NOMO-1 treated with DMSO at 0.1 percent for 48 hours (cell line): ENCODE measurements at regions not wholly inside any gene's neighbourhood (a gene's known extent, or its start where the extent isn't known, plus 50 kb on each side); places are given as distances from the start of the nearest gene placed in this dataset.
"Not testable (repeated sequence)": the region's sequence is repeated elsewhere in the genome, so short reads cannot be mapped to it uniquely, and the experiment has no call there.

Source experiments
- DNase-seq: peaks from one replicate; lab custom pipeline; 2025; ENCODE audit not compliant: unreplicated experiment; lab: John Stamatoyannopoulos, UW

DNA sequence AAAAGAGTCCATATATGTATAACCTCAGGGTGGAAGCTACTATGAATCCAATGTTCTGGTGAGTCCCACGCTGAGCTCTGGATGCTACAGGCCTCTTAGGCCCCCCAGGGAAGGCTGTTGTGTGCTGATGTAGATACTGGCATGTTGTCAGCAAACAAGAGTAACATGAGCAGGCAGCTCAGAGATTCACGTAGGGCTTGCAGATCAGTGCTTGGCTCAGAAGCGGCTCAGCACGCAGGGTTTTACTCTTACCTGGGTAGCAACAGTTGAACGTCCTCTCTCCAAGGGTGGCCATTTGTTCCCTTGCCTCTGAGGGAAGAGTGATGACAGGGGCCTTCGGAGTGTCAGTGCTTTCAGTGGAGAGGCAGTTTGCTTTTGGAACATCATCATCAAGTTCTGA is 93.4 kb downstream of the ZFP64 start:
- no peak for DNase-seq

DNA sequence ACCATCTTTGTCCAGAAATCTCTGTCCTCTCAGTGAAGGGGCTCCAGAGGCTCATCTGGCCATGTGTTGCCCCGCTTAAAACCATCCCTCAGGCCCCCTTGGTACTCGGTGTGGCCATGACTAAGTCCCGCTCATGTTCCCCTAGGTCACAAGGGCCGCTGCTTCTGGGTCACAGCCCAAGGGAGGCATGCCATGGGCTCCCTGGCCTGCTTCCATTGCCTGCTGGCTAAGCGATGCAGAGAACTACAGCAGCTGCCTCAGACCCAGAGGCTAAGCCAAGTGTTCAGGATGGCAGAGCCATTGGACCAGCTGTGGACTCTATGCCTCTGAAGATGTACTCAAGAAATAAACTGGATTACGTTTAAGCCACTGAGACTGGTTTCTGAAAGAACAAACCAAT is 95.5 kb downstream of the ZFP64 start:
- DNase-seq: no peak

DNA sequence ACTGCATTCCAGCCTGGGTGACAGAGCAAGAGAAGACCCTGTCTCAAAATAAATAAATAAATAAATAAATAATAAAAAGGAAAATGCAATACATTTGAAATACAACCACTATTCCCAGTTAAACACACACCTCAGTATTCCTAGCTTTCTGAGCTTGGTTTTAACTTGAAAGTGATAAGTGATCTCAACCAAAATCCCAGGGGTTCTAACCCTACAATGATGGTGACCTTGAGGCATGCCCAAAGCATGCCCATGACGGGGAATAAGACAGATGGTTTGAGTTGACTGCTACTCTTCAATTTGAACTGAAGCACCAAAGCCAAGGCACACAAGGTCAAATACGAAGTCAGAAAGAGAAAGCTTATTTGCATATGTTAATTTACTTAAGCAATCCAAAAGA is 96.9 kb downstream of the ZFP64 start:
- DNase-seq: no peak

DNA sequence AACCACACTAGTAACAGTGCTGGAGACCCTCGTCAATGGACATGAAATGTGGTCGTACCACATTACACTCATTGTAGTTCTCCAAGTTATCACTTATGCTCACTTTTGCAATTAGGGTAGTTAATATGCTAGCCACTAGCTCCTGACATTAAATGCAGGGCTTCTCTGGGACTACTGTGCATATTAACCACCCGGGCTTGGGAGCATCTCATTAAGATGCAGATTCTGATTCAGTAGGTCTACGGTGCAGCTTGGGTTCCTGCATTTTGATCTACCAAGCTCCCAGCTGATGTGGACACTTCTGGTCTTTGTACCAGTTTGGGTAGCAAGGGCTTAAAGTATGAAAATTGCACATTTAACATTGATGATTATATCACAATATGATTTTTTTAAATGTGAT is 98.0 kb downstream of the ZFP64 start:
- no peak for DNase-seq

DNA sequence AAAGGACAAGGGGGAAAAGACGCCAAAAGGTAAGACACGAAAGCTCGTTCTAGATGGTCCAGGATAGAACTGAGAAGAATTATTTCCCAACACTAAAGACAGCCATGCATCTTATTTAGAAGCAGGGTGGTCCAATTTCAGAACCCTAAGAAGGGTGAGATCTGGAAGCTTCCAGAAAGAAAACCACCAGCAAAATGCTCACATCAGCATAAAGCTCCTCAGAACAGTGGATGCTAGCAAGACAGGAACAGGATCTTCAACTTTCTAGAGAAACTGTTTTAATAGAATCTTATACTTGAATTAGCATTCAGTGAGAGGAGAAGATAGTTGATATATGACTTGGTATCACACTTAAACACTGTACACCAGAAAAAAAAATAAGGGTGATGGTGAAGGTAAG is 101.5 kb downstream of the ZFP64 start:
- no peak for DNase-seq

DNA sequence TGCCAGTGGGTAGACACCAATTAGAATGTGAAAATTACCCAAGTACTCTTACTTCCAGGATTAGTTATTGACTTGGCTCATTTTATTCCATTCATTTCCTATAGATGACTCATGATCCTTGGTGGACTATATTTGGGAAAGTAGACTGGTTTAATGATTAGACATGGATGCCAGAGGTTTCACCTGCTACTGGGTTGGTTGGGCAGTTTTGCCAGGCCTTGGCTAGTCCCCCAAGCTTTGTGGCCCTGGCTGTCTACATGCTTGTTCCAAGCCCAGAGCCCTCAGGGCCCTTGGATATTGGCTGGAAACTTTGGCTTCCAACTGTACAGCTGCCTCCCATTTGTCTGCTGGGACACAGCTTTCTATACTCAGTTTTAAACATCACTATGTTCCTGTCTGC is 104.1 kb downstream of the ZFP64 start:
- DNase-seq: no peak

DNA sequence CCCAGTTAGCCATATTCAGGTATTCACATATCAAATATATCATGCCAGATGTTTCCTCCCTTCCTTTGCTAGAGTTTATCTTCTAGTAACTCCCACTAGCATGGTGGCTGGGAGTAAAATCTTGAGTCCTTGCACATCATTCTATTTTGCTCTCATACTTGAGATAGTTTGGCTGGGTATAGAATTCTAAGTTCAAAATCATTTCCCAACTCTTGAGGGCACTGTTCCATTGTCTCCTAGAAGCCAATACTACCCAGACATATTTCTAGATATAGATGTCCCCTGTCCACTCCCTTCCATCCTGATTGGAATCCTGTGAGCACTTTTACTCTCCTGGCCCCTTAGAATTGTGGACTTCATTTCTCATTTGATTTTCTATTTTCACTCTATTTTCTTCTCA is 104.7 kb downstream of the ZFP64 start:
- no peak for DNase-seq

DNA sequence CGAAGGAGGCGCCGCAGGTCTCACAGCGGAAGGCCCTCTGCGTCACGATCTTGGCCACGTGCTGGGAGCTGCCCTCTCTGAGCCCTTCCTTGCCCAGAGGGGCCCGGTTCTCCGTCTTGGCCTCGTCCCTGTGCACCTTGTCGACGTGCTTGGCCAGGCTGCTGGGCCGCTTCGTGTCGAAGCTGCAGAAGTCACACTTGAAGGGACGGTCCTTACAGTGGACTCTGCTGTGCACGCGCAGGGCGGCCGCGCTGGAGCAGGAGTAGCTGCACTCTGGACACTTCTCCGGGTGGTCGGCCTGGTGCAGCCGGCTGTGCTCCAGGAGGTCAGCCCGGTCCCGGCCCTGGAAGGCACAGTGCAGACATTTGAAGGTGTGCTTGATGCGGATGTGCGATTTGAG is 106.9 kb downstream of the ZFP64 start:
- no peak for DNase-seq

DNA sequence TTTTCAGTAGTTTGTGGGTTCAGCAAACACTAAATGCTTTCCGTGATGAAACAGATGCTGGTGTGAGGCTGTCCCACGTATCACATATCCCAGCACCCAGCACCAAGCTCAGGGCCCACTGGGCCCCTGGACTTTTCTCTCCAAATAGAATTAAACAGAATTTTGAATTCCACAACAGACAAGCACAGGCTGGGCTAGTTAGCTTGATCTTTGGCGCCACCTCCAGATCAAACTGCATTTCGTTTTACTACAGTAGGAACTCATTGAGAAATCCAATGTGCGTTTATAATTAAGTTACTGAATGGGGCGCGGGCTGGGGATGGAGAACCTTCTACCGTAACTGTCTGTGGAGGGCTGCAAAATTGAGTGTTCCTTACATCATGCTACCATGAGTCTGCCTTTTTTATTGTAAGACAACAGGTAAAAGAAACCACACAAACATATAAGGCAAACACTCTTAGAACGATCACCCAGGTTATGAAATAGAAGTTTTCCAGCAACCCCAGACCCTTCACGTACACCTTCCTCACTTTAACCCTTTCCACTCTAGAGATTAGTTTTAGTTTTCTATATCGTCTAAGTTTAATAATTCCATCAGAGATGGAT is 107.8 kb downstream of the ZFP64 start:
- DNase-seq: peak; percentile 38

DNA sequence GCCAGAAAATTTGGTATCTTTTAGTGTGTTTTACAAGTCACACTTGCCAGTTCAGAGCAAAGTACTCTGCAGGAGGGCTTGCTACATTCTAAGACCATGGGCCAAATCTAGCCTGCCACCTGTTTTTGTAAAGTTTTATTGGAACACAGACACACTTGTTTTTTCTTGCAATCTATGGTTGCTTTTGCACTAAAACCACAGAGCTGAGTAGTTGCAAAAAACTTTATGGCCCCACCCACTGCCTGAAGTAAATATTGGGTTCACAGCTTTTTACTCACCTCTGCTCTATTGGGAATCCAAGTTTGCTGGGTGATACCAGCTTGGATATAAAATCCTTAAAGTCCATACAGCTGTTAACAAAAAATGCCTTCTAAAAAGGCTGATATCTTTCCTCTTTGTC is 109.0 kb downstream of the ZFP64 start:
- no peak for DNase-seq

DNA sequence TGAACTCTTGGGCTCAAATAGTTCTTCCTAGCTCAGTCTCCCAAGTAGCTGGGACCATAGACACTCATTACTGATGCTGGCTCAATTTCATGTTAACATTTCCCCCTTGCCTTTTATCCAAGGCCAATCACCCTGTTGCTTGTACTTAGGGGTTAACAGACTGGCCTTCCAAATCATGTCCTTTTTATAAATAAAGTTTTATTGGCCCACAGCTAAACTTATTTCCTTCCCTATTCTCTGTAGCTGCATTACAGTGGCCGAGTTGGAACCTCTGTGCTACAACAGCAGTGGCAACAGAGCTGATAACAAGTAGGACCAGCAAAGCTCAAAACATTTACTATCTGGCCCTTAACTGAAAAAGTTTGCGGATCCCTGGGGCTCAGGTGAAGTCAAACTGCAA is 109.8 kb downstream of the ZFP64 start:
- DNase-seq: no peak

DNA sequence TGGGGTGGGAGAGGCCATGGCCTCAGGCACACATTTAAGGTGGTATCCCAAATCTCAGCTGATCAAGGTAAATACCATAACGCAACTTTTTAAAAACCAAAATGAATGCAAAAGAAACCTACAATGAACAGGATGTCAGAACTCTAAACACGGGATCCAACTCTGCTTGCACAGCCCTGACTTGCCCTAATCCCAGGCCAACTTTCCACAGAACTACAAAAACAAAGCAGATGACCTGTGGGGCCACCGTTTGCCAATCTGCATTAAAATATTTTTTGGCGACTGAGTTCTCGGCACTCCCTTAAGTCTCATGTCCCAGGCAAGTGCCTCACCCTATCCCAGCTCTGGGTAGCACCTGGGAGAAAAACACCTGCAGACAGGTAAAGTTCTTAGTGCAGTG is 110.5 kb downstream of the ZFP64 start:
- no peak for DNase-seq

DNA sequence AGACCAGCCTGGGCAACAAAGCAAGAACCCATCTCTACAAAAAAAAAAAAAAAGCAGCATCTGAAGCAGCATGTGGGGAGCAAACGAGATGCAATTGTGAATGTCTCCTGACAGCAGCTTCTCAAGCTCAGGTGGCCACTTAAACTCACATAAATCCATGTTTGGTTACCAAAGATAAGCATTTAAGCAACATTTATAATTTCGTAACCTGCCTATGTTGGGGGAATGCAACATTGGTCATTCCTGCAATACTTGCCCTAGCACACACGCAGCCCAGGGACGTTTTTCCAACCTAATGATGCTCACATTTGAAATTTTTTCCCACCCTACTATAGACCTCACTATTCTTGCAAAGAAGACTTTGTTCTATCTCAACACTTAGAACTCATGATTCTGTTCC is 113.3 kb downstream of the ZFP64 start:
- DNase-seq: no peak

DNA sequence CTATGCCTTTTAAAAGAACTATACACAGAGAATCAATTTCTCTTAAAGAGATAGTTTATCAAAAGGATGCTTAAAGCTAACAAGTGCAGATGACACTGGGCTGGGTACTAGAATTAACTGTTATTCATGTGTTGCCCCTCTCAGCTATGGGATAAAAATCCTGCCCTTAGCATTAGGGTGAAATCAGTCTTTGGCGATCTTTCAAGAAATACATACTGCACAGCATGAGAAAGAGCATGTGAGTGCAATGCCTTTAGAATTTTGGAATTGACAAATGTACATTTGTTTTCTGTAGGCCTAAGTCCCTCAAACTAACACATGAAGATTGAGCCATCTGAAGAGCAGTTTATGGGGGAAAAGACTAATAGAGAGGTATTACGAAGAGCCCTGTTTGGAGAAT is 115.4 kb downstream of the ZFP64 start:
- no peak for DNase-seq

DNA sequence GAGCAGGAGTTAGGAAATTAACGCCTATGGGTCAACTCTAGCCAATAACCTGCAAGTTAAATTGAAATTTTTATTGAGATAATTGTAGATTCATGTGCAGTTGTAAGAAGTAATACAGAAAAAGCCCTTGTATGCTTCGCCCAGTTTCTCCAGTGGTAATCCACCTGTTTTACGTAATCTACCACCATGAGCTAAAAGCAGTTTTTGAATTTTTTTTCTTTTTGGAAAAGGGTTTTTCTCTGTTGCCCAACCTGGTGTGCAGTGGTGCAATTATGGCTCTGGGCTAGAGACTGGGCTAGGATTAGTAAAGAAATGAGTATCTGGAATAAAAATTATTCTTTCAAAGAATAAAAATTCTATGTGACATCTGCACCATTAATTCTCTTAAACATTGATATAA is 116.2 kb downstream of the ZFP64 start:
- DNase-seq: no peak

DNA sequence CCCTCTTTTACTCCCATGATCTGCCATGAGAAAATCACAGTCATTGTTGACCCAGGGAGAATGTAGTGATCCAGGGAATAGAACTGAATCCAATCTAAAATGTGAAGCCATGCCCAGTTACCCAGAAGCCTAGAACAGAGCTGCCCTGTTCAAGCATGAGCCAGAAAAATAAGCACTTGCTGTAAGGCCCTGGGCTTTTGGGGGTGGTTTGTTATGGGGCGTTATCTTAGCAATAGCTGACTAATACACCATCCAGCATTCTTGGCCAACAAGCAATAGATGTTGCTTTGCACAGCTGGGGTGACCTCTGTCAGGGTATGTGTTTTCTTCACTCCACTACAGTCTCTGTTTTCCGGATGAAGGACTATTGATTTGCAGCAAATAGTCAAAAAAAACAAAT is 120.4 kb downstream of the ZFP64 start:
- DNase-seq: no peak

DNA sequence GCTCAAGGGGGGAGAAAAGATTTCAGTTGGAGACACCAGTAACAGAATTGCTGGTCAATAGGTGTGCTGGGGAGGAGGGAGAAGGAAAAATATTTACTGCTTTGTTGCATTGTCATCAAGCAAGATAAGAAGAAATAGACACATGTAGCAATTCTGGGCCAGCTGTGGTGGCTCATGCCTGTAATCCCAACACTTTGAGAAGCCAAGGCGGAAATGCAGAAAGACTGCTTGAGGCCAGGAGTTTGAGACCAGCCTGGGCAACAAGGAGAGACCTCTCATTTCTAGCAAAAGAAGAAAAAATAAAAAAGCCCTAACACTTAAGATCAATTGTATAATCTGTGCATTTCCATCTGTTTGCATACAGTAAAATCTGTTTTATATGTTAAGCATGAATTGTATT is 126.6 kb downstream of the ZFP64 start:
- DNase-seq: no peak

DNA sequence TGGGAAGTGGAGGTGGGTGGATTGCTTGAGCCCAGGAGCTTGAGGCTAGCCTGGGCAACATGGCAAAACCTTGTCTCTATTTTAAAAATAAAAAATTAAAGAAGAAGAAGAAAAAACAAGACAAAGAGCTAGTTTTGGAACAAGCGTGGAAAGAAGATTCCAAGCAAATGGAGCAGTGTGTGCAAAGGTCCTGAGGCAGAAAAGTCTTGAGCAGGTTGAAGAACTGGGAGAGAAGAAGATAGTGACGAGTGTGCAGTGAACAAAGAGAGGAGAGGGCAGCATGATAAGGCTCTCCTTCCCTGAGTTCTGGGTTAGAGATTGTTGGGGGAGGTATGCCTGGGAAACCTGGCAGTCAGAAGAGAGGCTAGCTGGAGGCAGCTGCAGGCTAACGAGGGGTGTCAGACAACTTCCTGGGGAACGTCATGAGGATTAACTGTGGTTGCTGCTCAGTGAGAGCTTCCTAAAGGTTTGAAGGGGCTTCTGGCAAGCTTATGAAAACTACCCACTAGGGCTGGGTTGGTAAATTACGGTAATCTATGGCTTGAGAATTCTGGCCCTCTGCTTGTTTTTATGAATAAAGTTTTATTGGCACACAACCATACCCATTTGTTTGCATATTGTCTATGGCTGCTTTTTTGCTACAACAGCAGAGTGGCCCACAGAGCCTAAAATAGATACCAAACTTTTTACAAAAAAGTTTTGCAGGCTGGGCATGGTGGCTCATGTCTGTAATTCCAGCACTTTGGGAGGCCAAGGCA is 128.9 kb downstream of the ZFP64 start:
- no peak for DNase-seq

DNA sequence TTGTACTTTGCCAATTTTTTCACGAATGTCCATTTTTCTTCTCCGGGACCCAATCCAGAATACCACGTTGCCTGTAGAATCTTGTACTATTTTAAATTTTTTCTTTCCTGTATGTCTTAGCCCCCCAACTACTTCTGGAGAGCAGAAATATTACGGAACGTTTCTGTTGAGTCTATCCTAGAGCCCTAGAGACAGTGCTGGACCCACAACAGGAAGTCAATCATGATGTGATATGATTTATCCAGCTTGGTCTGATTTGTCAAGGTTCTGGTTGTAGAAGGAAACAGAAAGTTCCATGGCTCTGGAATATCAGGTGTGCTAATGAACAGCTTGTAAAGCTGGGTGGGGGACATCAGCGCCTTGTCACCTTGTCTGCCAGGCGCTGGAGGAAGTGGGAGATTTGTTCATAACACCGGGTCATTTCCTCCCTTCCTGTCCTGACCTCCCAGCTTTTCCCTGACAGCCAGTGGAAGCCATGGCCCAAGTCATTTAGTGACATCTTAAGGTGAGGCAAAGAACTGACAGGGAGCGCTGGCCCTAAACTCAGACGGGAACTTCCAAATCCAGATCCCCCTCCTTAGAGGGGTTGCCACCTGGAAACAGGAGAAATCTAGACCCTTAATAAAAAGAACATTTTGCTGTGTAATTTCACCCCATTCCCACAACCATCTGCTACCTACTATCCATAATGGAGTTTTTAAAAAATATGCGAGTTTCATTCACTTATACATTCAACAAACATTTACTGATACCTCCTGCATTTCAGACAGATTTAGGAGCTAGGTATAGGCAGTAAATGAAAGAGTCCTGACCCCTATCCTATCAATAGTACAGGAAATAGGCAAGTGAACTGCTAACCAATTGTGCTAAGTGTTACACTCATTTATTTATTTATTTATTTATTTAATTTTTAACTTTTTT is 130.5 kb downstream of the ZFP64 start:
- DNase-seq: no peak

DNA sequence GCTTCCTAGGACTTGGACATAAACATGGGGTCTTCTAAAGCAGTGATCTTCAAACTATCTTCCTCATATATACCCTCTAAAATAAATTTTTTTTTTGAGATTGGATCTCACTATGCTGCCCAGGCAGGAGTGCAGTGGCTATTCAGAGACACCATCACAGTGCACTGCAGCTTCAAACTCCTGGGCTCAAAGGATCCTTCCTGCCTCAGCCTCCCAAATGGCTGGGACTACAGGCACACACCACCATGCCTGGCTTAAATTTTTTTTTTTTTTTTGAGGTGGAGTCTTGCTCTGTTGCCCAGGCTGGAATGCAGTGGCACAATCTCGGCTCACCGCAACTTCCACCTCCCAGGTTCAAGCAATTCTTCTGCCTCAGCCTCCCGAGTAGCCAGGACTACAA is 134.4 kb downstream of the ZFP64 start:
- DNase-seq: not testable (repeated sequence)

DNA sequence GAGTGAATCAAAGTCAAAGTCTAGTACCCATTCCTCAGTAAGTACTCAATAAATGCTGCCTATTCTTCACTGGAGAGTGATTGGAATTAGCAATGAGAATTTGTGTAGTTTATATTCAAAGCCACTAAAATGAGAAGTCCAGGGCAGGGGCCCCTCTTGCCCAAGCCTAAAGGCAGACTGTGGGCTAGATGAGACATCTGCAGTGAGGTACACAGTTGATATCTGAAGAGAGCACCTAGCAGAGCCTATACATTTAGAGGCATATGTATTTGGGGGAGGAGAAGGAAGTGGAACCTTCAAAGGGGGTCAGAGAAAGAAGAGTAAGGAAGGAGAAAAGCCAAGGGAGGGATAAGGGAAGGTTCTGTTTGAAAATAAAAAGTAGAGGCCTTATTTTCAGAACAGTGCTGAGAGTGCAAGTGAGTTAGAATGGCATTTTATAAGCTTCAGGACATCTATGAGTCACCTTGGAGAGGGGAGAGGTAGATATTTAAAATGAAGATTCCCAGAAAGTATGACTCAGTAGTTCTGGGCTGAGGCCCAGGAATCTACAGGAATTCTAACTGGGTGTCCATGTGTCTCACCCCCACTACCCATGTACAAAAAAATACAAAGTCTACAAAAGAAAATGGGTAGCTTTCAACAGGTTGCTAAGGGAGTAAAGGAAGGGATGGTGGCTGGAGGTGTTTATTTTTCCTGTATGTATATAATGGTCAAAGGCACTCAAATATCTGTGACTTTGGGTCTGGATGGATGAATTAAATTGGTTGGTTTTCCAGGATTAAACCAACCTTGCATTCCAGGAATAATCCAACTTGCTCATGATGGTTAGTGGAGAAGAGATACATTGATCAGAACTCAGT is 135.1 kb downstream of the ZFP64 start:
- DNase-seq: no peak
